ENCODE measurements at regions not wholly inside any gene's neighbourhood (a gene's known extent, or its start where the extent isn't known, plus 50 kb on each side); places are given as distances from the start of the nearest gene placed in this dataset.

- TF ChIP-seq CTCF (IDR thresholded peaks at IDR 0.05) (no peak), POLR2A (IDR thresholded peaks at IDR 0.05) (no peak)
Measured at GRCh38 chr2:207390302-207391095, 139.3 kb upstream of the CREB1 start.

All from thyroid gland (tissue), 4 donors.